ENCODE measurements at regions not wholly inside any gene's neighbourhood (a gene's known extent, or its start where the extent isn't known, plus 50 kb on each side); places are given as distances from the start of the nearest gene placed in this dataset.

- no peaks in the 10 kb centered on the region for H3K79me2 ChIP-seq (ENCODE audit: control insufficient read depth, insufficient read depth, low read length)
- H3K9ac ChIP-seq (ENCODE audit: insufficient read depth, low read length): no peak overlapping the region
- no peaks in the 10 kb centered on the region for H4K20me1 ChIP-seq (ENCODE audit: control insufficient read depth, extremely low read depth, insufficient read depth, low read length)
- DNase-seq (ENCODE audit: low read depth in 2 of 2): no peak
- no peaks in the 10 kb centered on the region for H3K4me1 ChIP-seq (ENCODE audit: control insufficient read depth, extremely low read depth, insufficient read depth, low read length)
- H3K27ac ChIP-seq (ENCODE audit: insufficient read depth, low read length): no peak overlapping the region
- H3K36me3 ChIP-seq (ENCODE audit: control insufficient read depth, insufficient read depth, low read length): no peaks in the 10 kb centered on the region
- H3K27me3 ChIP-seq (ENCODE audit: control insufficient read depth, insufficient read depth, low read length): peaks cover 3% of the 10 kb centered on the region
- H2AFZ ChIP-seq (ENCODE audit: low read length): no peak overlapping the region
- TF ChIP-seq EZH2 (IDR thresholded peaks at IDR 0.05; ENCODE audit: low read length, missing control alignments): no peak
- no peak for TF ChIP-seq CTCF (conservative IDR thresholded peaks at IDR 0.05 in 1 of 2, IDR thresholded peaks at IDR 0.05 in 1 of 2; ENCODE audit: low read depth in 1 of 2, low read length in 2 of 2)
- no peak overlapping the region for H3K4me3 ChIP-seq (replicated peaks in 1 of 4; ENCODE audit: control extremely low read depth in 1 of 4, insufficient read depth in 1 of 4, low read depth in 3 of 4, low read length in 4 of 4)
- no peak overlapping the region for H3K4me2 ChIP-seq (ENCODE audit: extremely low read depth, insufficient read depth, low read length)
- H3K9me3 ChIP-seq (ENCODE audit: control insufficient read depth, insufficient read depth, low read depth, low read length): no peaks in the 10 kb centered on the region
These were observed 100.4 kb upstream of the YPEL5 start for GRCh38 chr2:30046396-30046795.

GRCh38 chr2:30046979-30047378 is 99.8 kb upstream of the YPEL5 start:
- Histone ChIP-seq H3K9me3 (ENCODE audit: control insufficient read depth, insufficient read depth, low read depth, low read length) (no peaks in the 10 kb centered on the region), H3K4me1 (ENCODE audit: control insufficient read depth, extremely low read depth, insufficient read depth, low read length) (no peaks in the 10 kb centered on the region), H3K27ac (ENCODE audit: insufficient read depth, low read length) (no peak overlapping the region), H3K79me2 (ENCODE audit: control insufficient read depth, insufficient read depth, low read length) (no peaks in the 10 kb centered on the region), H3K9ac (ENCODE audit: insufficient read depth, low read length) (no peak overlapping the region), H3K4me3 (replicated peaks in 1 of 4; ENCODE audit: control extremely low read depth in 1 of 4, insufficient read depth in 1 of 4, low read depth in 3 of 4, low read length in 4 of 4) (no peak overlapping the region), H3K36me3 (ENCODE audit: control insufficient read depth, insufficient read depth, low read length) (no peaks in the 10 kb centered on the region), H3K27me3 (ENCODE audit: control insufficient read depth, insufficient read depth, low read length) (peaks cover 3% of the 10 kb centered on the region), H2AFZ (ENCODE audit: low read length) (no peak overlapping the region), H3K4me2 (ENCODE audit: extremely low read depth, insufficient read depth, low read length) (no peak overlapping the region), H4K20me1 (ENCODE audit: control insufficient read depth, extremely low read depth, insufficient read depth, low read length) (no peaks in the 10 kb centered on the region)
- DNase-seq (ENCODE audit: low read depth in 2 of 2): no peak
- TF ChIP-seq EZH2 (IDR thresholded peaks at IDR 0.05; ENCODE audit: low read length, missing control alignments): no peak
- TF ChIP-seq CTCF (conservative IDR thresholded peaks at IDR 0.05 in 1 of 2, IDR thresholded peaks at IDR 0.05 in 1 of 2; ENCODE audit: low read depth in 1 of 2, low read length in 2 of 2): no peak

GRCh38 chr2:30048636-30049175 is 98.1 kb upstream of the YPEL5 start:
- no peaks in the 10 kb centered on the region for H3K4me1 ChIP-seq (ENCODE audit: control insufficient read depth, extremely low read depth, insufficient read depth, low read length)
- no peaks in the 10 kb centered on the region for H3K36me3 ChIP-seq (ENCODE audit: control insufficient read depth, insufficient read depth, low read length)
- no peaks in the 10 kb centered on the region for H3K9me3 ChIP-seq (ENCODE audit: control insufficient read depth, insufficient read depth, low read depth, low read length)
- TF ChIP-seq CTCF (conservative IDR thresholded peaks at IDR 0.05 in 1 of 2, IDR thresholded peaks at IDR 0.05 in 1 of 2; ENCODE audit: low read depth in 1 of 2, low read length in 2 of 2) (no peak), EZH2 (IDR thresholded peaks at IDR 0.05; ENCODE audit: low read length, missing control alignments) (no peak)
- H3K27ac ChIP-seq (ENCODE audit: insufficient read depth, low read length): no peak overlapping the region
- no peak overlapping the region for H2AFZ ChIP-seq (ENCODE audit: low read length)
- H3K4me3 ChIP-seq (replicated peaks in 1 of 4; ENCODE audit: control extremely low read depth in 1 of 4, insufficient read depth in 1 of 4, low read depth in 3 of 4, low read length in 4 of 4): no peak overlapping the region
- H4K20me1 ChIP-seq (ENCODE audit: control insufficient read depth, extremely low read depth, insufficient read depth, low read length): no peaks in the 10 kb centered on the region
- no peak overlapping the region for H3K9ac ChIP-seq (ENCODE audit: insufficient read depth, low read length)
- peak in 1 of 2 donors; percentile 26 for DNase-seq (ENCODE audit: low read depth in 2 of 2)
- H3K27me3 ChIP-seq (ENCODE audit: control insufficient read depth, insufficient read depth, low read length): peaks cover 3% of the 10 kb centered on the region
- no peak overlapping the region for H3K4me2 ChIP-seq (ENCODE audit: extremely low read depth, insufficient read depth, low read length)
- H3K79me2 ChIP-seq (ENCODE audit: control insufficient read depth, insufficient read depth, low read length): no peaks in the 10 kb centered on the region
